GM12873 (cell line): ENCODE measurements at regions not wholly inside any gene's neighbourhood (a gene's known extent, or its start where the extent isn't known, plus 50 kb on each side); places are given as distances from the start of the nearest gene placed in this dataset.

Source experiments
- CTCF ChIP-seq: IDR thresholded peaks from 2 replicates; pipeline ENCODE4 v1.5.1; 2012; ENCODE audit warnings: low read depth, mild to moderate bottlenecking, moderate library complexity, low read length, control low read depth; ENCODE audit not compliant: insufficient read depth; ENCODE audit errors: missing control alignments

DNA sequence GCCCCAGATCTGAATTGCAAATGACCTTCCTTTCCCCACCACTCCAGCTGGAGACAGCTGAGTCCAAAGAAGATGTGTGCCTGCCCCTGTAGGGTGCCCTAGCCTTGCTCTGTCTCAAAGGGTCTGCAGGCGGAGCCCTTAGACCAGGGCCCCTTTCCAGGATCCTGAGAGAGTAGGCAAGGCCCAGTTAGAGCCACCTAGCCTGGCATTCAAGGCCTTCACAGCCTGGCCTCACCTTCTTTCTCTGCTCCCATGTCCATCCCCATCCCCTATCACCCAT is 66.6 kb upstream of the LHX1 start:
- TF ChIP-seq CTCF = no peak

GRCh38 chr17:36875698-36876293 is 61.5 kb upstream of the LHX1 start:
- no peak for TF ChIP-seq CTCF

- no peak for TF ChIP-seq CTCF
These were observed 60.3 kb upstream of the LHX1 start for GRCh38 chr17:36876966-36877365.

- TF ChIP-seq CTCF = no peak
These were observed 59.5 kb upstream of the LHX1 start for GRCh38 chr17:36877771-36878170.

DNA sequence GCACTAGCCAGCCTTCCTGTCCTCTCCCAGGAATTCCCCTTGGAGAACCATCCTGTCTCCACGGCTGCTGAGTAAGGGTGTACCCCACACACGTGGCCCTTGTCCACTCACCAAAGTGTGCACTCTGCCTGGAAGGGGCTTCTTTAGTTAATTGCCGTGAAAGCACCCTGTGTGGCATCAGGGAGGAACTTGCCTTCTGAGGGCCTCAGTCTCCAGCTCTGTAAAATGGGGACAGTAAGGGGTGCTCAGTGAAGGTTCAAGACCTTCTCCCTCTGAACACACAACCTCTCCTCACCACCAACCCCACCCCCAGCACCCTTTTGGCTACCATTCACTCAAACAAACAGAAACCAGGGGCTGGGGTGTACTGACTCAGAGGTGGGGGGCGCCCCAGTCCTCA is 59.1 kb upstream of the LHX1 start:
- no peak for TF ChIP-seq CTCF

- no peak for TF ChIP-seq CTCF
These were observed 58.2 kb upstream of the LHX1 start for GRCh38 chr17:36879027-36879426.

DNA sequence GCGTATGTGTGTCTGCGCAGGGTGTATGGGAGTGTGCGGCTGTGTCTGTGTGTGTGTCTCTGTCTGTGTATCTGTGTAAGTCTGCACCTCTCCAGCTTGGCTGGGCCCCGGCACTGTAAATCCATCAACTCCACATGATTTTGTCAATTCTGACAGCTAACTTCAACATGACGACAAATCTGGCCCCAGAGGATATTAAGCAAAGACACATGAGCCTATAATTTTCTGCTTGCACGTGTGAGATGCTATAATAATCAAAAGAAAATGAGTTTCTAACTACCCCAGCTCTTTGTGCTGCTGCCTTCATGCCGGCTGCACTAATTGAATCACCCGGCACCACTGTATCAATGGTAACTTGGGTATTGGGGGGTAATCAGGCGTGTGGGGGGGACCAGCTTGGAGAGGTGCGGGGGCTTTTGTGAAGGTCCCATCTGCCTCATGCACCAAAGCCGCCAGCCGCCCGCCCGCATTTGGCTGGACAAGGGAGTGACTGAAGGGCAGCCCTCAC is 57.6 kb upstream of the LHX1 start:
- TF ChIP-seq CTCF = no peak
